Peyer's patch (tissue), 4 donors: ENCODE measurements at regions not wholly inside any gene's neighbourhood (a gene's known extent, or its start where the extent isn't known, plus 50 kb on each side); places are given as distances from the start of the nearest gene placed in this dataset.

Experiments used
- POLR2A ChIP-seq, 2 donors: fragments of 450-650 bp; IDR thresholded peaks; one replicate each; pipeline ENCODE4 v1.5.1; 2017; ENCODE audit warnings: antibody characterized with exemption in 2 of 2, mild to moderate bottlenecking in 2 of 2, moderate library complexity in 2 of 2
- TF ChIP-seq, protein P1 (sequence below), 6 experiments: fragments of 450-650 bp in 4 of 6; fragments of 200-600 bp in 2 of 6; sonication (generic) in 1 of 6; IDR thresholded peaks; one replicate each; pipeline ENCODE4 v1.5.1; 2017 to 2019; ENCODE audit warnings: antibody characterized with exemption in 6 of 6, mild to moderate bottlenecking in 3 of 6, moderate library complexity in 1 of 6

DNA sequence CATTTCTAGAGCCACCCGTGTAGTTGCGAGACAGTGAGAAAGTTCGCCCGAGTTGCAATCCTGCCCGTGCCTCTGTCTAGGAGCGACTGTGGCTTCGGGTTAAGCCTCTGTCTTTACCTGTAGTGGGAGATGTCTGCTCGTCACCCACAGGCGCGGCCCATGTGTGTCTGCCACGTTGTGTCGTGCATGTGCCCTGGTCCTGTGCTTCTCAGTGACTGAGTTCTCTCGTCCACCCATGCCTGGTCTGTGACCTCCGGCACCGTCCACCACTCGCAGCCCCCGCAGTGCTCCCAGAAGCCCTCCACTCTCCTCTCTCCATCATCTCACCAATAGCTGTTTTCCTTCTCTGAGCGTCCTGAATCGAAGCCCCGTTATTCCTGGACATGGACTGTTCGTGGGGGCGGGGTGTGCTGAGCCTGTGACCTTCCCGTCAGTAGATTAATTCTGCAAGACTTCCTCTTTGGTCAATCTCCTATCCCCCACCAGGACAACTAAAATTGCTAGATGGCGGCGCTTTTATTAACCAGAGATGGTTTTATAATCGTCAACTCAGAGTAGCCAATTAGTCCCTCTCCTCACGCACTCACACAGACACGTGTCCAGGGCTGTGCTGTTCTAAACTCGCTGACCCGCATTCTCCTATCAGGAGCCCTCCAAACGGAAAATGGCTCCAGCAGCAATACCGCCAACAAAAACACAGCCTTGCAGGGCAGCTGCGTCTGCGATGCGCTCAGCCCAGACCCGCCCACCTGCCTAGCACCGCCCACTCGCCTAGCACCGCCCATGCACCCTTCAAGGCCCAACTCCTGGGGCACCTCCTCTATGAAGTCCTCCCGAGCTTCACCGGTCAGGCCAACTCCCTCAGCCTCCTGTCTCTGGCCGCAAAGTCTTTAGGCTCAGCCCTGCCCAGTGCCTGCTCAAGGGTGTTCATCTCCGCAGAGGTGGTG lies 119.4 kb downstream of the TWIST2 start:
- TF ChIP-seq, protein P1, sequence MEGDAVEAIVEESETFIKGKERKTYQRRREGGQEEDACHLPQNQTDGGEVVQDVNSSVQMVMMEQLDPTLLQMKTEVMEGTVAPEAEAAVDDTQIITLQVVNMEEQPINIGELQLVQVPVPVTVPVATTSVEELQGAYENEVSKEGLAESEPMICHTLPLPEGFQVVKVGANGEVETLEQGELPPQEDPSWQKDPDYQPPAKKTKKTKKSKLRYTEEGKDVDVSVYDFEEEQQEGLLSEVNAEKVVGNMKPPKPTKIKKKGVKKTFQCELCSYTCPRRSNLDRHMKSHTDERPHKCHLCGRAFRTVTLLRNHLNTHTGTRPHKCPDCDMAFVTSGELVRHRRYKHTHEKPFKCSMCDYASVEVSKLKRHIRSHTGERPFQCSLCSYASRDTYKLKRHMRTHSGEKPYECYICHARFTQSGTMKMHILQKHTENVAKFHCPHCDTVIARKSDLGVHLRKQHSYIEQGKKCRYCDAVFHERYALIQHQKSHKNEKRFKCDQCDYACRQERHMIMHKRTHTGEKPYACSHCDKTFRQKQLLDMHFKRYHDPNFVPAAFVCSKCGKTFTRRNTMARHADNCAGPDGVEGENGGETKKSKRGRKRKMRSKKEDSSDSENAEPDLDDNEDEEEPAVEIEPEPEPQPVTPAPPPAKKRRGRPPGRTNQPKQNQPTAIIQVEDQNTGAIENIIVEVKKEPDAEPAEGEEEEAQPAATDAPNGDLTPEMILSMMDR (IDR thresholded peaks at IDR 0.05), result no peak
- TF ChIP-seq POLR2A (IDR thresholded peaks at IDR 0.05), result no peak
